IMR-90 (cell line): ENCODE measurements at regions not wholly inside any gene's neighbourhood (a gene's known extent, or its start where the extent isn't known, plus 50 kb on each side); places are given as distances from the start of the nearest gene placed in this dataset.

Experiments used
- ATAC-seq: fragments of 200-7000 bp; cut with Tn5 transposase; 2 replicates; pipeline ENCODE4 v1.9.1; 2020; ENCODE audit warnings: low read depth, mild to moderate bottlenecking, moderate library complexity
- BruUV-seq: library from RNA; stranded (reverse); fragments of 400-500 nt; replicated peaks from 2 replicates; lab custom pipeline; 2021; lab: Mats Ljungman, UMichigan
- CTCF ChIA-PET: fragments of 300-600 bp; formaldehyde crosslinking; extraction: SDS; loops from one replicate; lab custom pipeline; 2021; ENCODE audit warnings: antibody characterized with exemption; lab: Yijun Ruan, JAX
- POLR2A ChIA-PET: fragments of 300-600 bp; sonication (Branson Sonifier 250); formaldehyde crosslinking; loops from one replicate; lab custom pipeline; 2022; ENCODE audit warnings: antibody characterized with exemption; ENCODE audit not compliant: unreplicated experiment; lab: Charles Lee
- DNase-seq: peaks from one replicate; pipeline ENCODE4 v3.0.0; 2013
- H2AFZ ChIP-seq: replicated peaks from 2 replicates; pipeline ENCODE3; 2013; ENCODE audit warnings: low read length, mild to moderate bottlenecking; ENCODE audit not compliant: poor library complexity
- H2AK5ac ChIP-seq: 2 replicates; pipeline ENCODE4 v1.6.1; 2013; ENCODE audit warnings: low read depth, low read length, inconsistent platforms
- H2AK9ac ChIP-seq: replicated peaks from 2 replicates; pipeline ENCODE3; 2013; ENCODE audit warnings: mild to moderate bottlenecking, low read depth, low read length, moderate library complexity; ENCODE audit not compliant: poor library complexity
- H2BK120ac ChIP-seq: 2 replicates; pipeline ENCODE4 v1.6.1; 2013; ENCODE audit warnings: low read depth, low read length, inconsistent platforms
- H2BK15ac ChIP-seq: 3 replicates; pipeline ENCODE4 v1.6.1; 2013; ENCODE audit warnings: low read depth, low read length, inconsistent platforms
- H2BK20ac ChIP-seq: 2 replicates; pipeline ENCODE4 v1.6.1; 2013; ENCODE audit warnings: low read depth, mild to moderate bottlenecking, inconsistent platforms, low read length, moderate library complexity
- H2BK5ac ChIP-seq: 2 replicates; pipeline ENCODE4 v1.6.1; 2013; ENCODE audit warnings: mild to moderate bottlenecking, low read depth, low read length, inconsistent platforms; ENCODE audit not compliant: poor library complexity, severe bottlenecking
- H3K14ac ChIP-seq: replicated peaks from 2 replicates; pipeline ENCODE4 v1.6.1; 2013; ENCODE audit warnings: low read depth, low read length, inconsistent platforms
- H3K18ac ChIP-seq: 2 replicates; pipeline ENCODE4 v1.6.1; 2013; ENCODE audit warnings: low read depth, low read length, control low read depth
- H3K23ac ChIP-seq: 2 replicates; pipeline ENCODE4 v1.6.1; 2013; ENCODE audit warnings: low read depth, low read length, inconsistent platforms
- H3K27ac ChIP-seq: 2 replicates; pipeline ENCODE4 v1.5.1; 2013; ENCODE audit warnings: mild to moderate bottlenecking, control low read depth, low read length; ENCODE audit not compliant: insufficient read depth
- H3K27me3 ChIP-seq: 2 replicates; pipeline ENCODE4 v1.6.1; 2013; ENCODE audit warnings: low read length; ENCODE audit not compliant: control insufficient read depth, insufficient read depth
- H3K36me3 ChIP-seq: 2 replicates; pipeline ENCODE4 v1.6.1; 2013; ENCODE audit warnings: low read length, mixed read lengths; ENCODE audit not compliant: control insufficient read depth, insufficient read depth
- H3K4ac ChIP-seq: 2 replicates; pipeline ENCODE4 v1.6.1; 2013; ENCODE audit warnings: low read depth, low read length, inconsistent platforms
- H3K4me1 ChIP-seq: 2 replicates; pipeline ENCODE4 v1.6.1; 2013; ENCODE audit warnings: low read length, mixed read lengths; ENCODE audit not compliant: control insufficient read depth, insufficient read depth
- H3K4me2 ChIP-seq: 2 replicates; pipeline ENCODE4 v1.6.1; 2013; ENCODE audit warnings: low read depth, mild to moderate bottlenecking, control low read depth, low read length, moderate library complexity
- H3K4me3 ChIP-seq: 2 replicates; pipeline ENCODE4 v1.5.1; 2013; ENCODE audit warnings: low read depth, mild to moderate bottlenecking, control low read depth, low read length, moderate library complexity; ENCODE audit not compliant: insufficient read depth
- H3K56ac ChIP-seq: 2 replicates; pipeline ENCODE4 v1.6.1; 2013; ENCODE audit warnings: low read length, inconsistent platforms; ENCODE audit not compliant: insufficient read depth; ENCODE audit errors: extremely low read depth
- H3K79me1 ChIP-seq, 2 experiments: 2 replicates each; pipeline ENCODE4 v1.6.1; 2013; ENCODE audit warnings: low read length in 2 of 2, inconsistent platforms in 1 of 2, low read depth in 1 of 2
- H3K9ac ChIP-seq: 2 replicates; pipeline ENCODE4 v1.6.1; 2013; ENCODE audit warnings: low read depth, low read length, control low read depth
- H3K9me1 ChIP-seq: 2 replicates; pipeline ENCODE4 v1.6.1; 2013; ENCODE audit warnings: low read length, inconsistent platforms; ENCODE audit not compliant: insufficient read depth
- H3K9me3 ChIP-seq: 2 replicates; pipeline ENCODE4 v1.6.1; 2013; ENCODE audit warnings: low read length; ENCODE audit not compliant: control insufficient read depth, insufficient read depth
- H4K20me1 ChIP-seq: 2 replicates; pipeline ENCODE4 v1.6.1; 2013; ENCODE audit warnings: low read length, inconsistent platforms; ENCODE audit not compliant: insufficient read depth
- H4K5ac ChIP-seq: 2 replicates; pipeline ENCODE4 v1.6.1; 2013; ENCODE audit warnings: mild to moderate bottlenecking, low read depth, low read length, control low read depth
- H4K8ac ChIP-seq, 2 experiments: 2 replicates each; pipeline ENCODE4 v1.6.1; 2013; ENCODE audit warnings: low read depth in 2 of 2, low read length in 2 of 2, control low read depth in 1 of 2, inconsistent platforms in 1 of 2
- H4K91ac ChIP-seq: 2 replicates; pipeline ENCODE4 v1.6.1; 2013; ENCODE audit warnings: low read depth, low read length, inconsistent platforms; ENCODE audit not compliant: insufficient read depth
- CTCF ChIP-seq: conservative IDR thresholded peaks from 2 replicates; pipeline ENCODE4 v1.5.1; 2012; ENCODE audit warnings: mild to moderate bottlenecking, low read depth, low read length, improper control_type of control experiment
- FOS ChIP-seq: fragments of 150-350 bp; IDR thresholded peaks from 2 replicates; pipeline ENCODE4 v1.6.1; 2016; ENCODE audit warnings: low read depth, low read length
- MAFK ChIP-seq: IDR thresholded peaks from 2 replicates; pipeline ENCODE4 v1.6.1; 2012; ENCODE audit warnings: low read depth, low read length, improper control_type of control experiment
- NFE2L2 ChIP-seq: fragments of 150-350 bp; IDR thresholded peaks from 2 replicates; pipeline ENCODE4 v1.6.1; 2016; ENCODE audit warnings: low read depth, mild to moderate bottlenecking, low read length
- POLR2A ChIP-seq: IDR thresholded peaks from 2 replicates; pipeline ENCODE4 v1.6.1; 2012; ENCODE audit warnings: mild to moderate bottlenecking, low read depth, low read length
- RCOR1 ChIP-seq: IDR thresholded peaks from 2 replicates; pipeline ENCODE4 v1.6.1; 2012; ENCODE audit warnings: mild to moderate bottlenecking, low read length, improper control_type of control experiment; ENCODE audit not compliant: insufficient replicate concordance
- SMC3 ChIP-seq: fragments of 150-350 bp; IDR thresholded peaks from 2 replicates; pipeline ENCODE4 v1.6.1; 2016; ENCODE audit warnings: low read depth, mild to moderate bottlenecking, antibody characterized with exemption, low read length, moderate library complexity
- WGBS, 2 experiments: methylation state at CpG; one replicate each; pipeline versions ENCODE4 v1.1.5 to v1.1.7; 2013; ENCODE audit warnings: missing lambda C conversion rate in 2 of 2; ENCODE audit not compliant: insufficient read length in 1 of 2; ENCODE audit errors: extremely low coverage in 2 of 2; 5-methylcytosine and 5-hydroxymethylcytosine counted together
- dilution Hi-C: fragments of 300-500 bp; cut with HindIII; formaldehyde crosslinking; loops from one replicate; pipeline ENCODE4 v1.14.3; 2018; ENCODE audit warnings: low sequenced_read_pairs; ENCODE audit not compliant: unreplicated experiment
- in situ Hi-C: fragments of 300-500 bp; cut with MboI; formaldehyde crosslinking; loops from 3 replicates; pipeline ENCODE4 v1.14.3; 2019; ENCODE audit warnings: low sequenced_read_pairs, inconsistent platforms, mixed read lengths
- intact Hi-C: fragments of 100-400 bp; cut with micrococcal nuclease; formaldehyde crosslinking; loops from 2 replicates; pipeline ENCODE4 v1.10.0; 2022
- TF ChIP-seq, protein P1 (sequence below): fragments of 150-350 bp; IDR thresholded peaks from 2 replicates; pipeline ENCODE4 v1.6.1; 2016; ENCODE audit warnings: low read depth, mild to moderate bottlenecking, low read length, moderate library complexity, borderline replicate concordance
- TF ChIP-seq, protein P2 (sequence below): fragments of 150-350 bp; IDR thresholded peaks from 2 replicates; pipeline ENCODE4 v1.6.1; 2017; ENCODE audit warnings: mild to moderate bottlenecking, antibody characterized with exemption, low read length, low read depth

DNA sequence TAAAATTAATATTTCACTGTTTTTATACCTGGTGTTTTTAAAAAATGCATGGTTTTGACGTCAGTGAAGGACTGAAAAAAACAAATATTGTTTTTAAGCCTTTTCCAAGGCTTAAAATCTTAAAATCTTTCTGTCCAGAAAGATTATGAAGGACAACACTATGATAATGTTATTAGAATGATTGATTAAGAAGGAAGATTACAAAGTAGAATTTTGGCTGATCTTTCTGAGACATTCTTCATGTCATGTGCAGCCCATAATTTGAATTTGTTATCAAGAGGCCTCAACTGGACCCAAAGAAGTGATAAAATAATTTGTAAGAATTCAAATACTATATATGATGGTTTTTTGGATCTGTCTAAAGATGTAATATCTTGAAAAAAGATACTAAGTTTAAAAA lies 584.4 kb upstream of the CXADR start:
- TF ChIP-seq FOS = no peak
- TF ChIP-seq NFE2L2 = no peak
- TF ChIP-seq, protein P1, sequence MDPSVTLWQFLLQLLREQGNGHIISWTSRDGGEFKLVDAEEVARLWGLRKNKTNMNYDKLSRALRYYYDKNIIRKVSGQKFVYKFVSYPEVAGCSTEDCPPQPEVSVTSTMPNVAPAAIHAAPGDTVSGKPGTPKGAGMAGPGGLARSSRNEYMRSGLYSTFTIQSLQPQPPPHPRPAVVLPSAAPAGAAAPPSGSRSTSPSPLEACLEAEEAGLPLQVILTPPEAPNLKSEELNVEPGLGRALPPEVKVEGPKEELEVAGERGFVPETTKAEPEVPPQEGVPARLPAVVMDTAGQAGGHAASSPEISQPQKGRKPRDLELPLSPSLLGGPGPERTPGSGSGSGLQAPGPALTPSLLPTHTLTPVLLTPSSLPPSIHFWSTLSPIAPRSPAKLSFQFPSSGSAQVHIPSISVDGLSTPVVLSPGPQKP = no peak
- no peak for TF ChIP-seq MAFK
- no peak for TF ChIP-seq POLR2A
- no peak for TF ChIP-seq RCOR1
- TF ChIP-seq, protein P2, sequence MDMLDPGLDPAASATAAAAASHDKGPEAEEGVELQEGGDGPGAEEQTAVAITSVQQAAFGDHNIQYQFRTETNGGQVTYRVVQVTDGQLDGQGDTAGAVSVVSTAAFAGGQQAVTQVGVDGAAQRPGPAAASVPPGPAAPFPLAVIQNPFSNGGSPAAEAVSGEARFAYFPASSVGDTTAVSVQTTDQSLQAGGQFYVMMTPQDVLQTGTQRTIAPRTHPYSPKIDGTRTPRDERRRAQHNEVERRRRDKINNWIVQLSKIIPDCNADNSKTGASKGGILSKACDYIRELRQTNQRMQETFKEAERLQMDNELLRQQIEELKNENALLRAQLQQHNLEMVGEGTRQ = no peak
- no peak for TF ChIP-seq SMC3
- no peak for TF ChIP-seq CTCF
- Histone ChIP-seq H2AK9ac (no peak overlapping the region), H3K56ac (no peak overlapping the region), H3K9me3 (no peaks in the 10 kb centered on the region), H2BK20ac (no peak overlapping the region), H2BK5ac (no peak overlapping the region), H3K4me1 (no peaks in the 10 kb centered on the region), H3K27ac (no peak overlapping the region), H3K79me1 (no peaks in the 10 kb centered on the region), H3K14ac (no peak overlapping the region), H3K9ac (no peak overlapping the region), H4K5ac (no peak overlapping the region), H4K91ac (no peak overlapping the region), H3K4me3 (no peak overlapping the region), H4K20me1 (no peaks in the 10 kb centered on the region), H3K4ac (no peak overlapping the region), H2BK120ac (no peak overlapping the region), H3K4me2 (no peak overlapping the region), H2AK5ac (no peak overlapping the region), H3K18ac (no peak overlapping the region), H3K36me3 (no peaks in the 10 kb centered on the region), H3K23ac (no peak overlapping the region), H3K27me3 (no peaks in the 10 kb centered on the region), H2BK15ac (no peak overlapping the region), H3K9me1 (no peaks in the 10 kb centered on the region), H4K8ac (no peak overlapping the region), H2AFZ (no peak overlapping the region)
- WGBS, 2 experiments = no CpG with 5 or more reads among the region's 1 CpG
- ATAC-seq = no peak
- dilution Hi-C loops = no loop called here
- intact Hi-C loops = no loop called here
- ChIA-PET CTCF (no interaction called here), POLR2A (no interaction called here)
- no TSS peak for BruUV-seq
- in situ Hi-C loops = no loop called here
- no peak for DNase-seq
